ENCODE measurements at regions not wholly inside any gene's neighbourhood (a gene's known extent, or its start where the extent isn't known, plus 50 kb on each side); places are given as distances from the start of the nearest gene placed in this dataset.

GRCh38 chr10:121112136-121112535 is 261.0 kb downstream of the WDR11 start:
- CTCF ChIA-PET: no interaction called here

GRCh38 chr10:121112579-121113384 is 261.6 kb downstream of the WDR11 start:
- no peaks in the 10 kb centered on the region for H3K36me3 ChIP-seq (ENCODE audit: control insufficient read depth in 2 of 2, insufficient read depth in 2 of 2, low read length in 1 of 2)
- DNase-seq (ENCODE audit: low read depth, low spot score) (no peak), FAIRE-seq (no peak), ATAC-seq (no peak)
- intact Hi-C loops (cut with micrococcal nuclease; ENCODE audit: unreplicated experiment) (no loop called here), in situ Hi-C loops (cut with MboI) (no loop called here)
- RAD21 ChIA-PET (ENCODE audit: unreplicated experiment): no interaction called here
- no peaks in the 10 kb centered on the region; the same call in 2 of the 3 replicates for H3K9me3 ChIP-seq (replicated peaks; ENCODE audit: control insufficient read depth, insufficient read depth, low read length)
- no peaks in the 10 kb centered on the region for H4K20me1 ChIP-seq (ENCODE audit: control insufficient read depth, insufficient read depth)
- BruUV-seq (replicated peaks): no TSS peak
- no peak overlapping the region for H3K27ac ChIP-seq (ENCODE audit: control insufficient read depth, insufficient read depth)
- H2AFZ ChIP-seq (ENCODE audit: control insufficient read depth, low read depth, low read length): no peak overlapping the region
- H3K4me2 ChIP-seq (ENCODE audit: control insufficient read depth, insufficient read depth): no peak overlapping the region
- POLR2A ChIA-PET: no interaction called here
- CTCF ChIA-PET: no interaction called here
- no peaks in the 10 kb centered on the region for H3K79me2 ChIP-seq (ENCODE audit: control insufficient read depth, insufficient read depth, low read length)
- no peaks in the 10 kb centered on the region for H3K4me1 ChIP-seq (ENCODE audit: control insufficient read depth, insufficient read depth, low read length)
- SMC1A ChIA-PET (ENCODE audit: uncharacterized antibody, unreplicated experiment): interaction anchor here (1.1 kb wide), 1 partner anchor 16 kb away, joined by 3 read pairs; no protein-coding TSS in a partner anchor
- no peaks in the 10 kb centered on the region for H3K27me3 ChIP-seq (replicated peaks in 1 of 2; ENCODE audit: control insufficient read depth in 2 of 2, insufficient read depth in 2 of 2, low read length in 1 of 2)
- H3K9ac ChIP-seq (ENCODE audit: control insufficient read depth, insufficient read depth, low read length): no peak overlapping the region
- WGBS (ENCODE audit: insufficient coverage, insufficient replicate concordance, low lambda C conversion rate, missing lambda C conversion rate): 10% methylated on average over 10 of the region's 10 CpGs
- no peak overlapping the region for H3K4me3 ChIP-seq
- TF ChIP-seq MEF2B (IDR thresholded peaks at IDR 0.05; ENCODE audit: partially characterized antibody, poor library complexity, severe bottlenecking): no peak
- no peak for TF ChIP-seq ZNF217 (IDR thresholded peaks at IDR 0.05)
- no peak for TF ChIP-seq ZBTB40 (IDR thresholded peaks at IDR 0.05; ENCODE audit: borderline replicate concordance)
- TF ChIP-seq, protein P1, sequence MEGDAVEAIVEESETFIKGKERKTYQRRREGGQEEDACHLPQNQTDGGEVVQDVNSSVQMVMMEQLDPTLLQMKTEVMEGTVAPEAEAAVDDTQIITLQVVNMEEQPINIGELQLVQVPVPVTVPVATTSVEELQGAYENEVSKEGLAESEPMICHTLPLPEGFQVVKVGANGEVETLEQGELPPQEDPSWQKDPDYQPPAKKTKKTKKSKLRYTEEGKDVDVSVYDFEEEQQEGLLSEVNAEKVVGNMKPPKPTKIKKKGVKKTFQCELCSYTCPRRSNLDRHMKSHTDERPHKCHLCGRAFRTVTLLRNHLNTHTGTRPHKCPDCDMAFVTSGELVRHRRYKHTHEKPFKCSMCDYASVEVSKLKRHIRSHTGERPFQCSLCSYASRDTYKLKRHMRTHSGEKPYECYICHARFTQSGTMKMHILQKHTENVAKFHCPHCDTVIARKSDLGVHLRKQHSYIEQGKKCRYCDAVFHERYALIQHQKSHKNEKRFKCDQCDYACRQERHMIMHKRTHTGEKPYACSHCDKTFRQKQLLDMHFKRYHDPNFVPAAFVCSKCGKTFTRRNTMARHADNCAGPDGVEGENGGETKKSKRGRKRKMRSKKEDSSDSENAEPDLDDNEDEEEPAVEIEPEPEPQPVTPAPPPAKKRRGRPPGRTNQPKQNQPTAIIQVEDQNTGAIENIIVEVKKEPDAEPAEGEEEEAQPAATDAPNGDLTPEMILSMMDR (IDR thresholded peaks at IDR 0.05 in 2 of 3, conservative IDR thresholded peaks at IDR 0.05 in 1 of 3; ENCODE audit: control insufficient read depth in 2 of 3, extremely low read depth in 1 of 3, insufficient read depth in 1 of 3, low read depth in 3 of 3, low read length in 3 of 3): no peak
- no peak for TF ChIP-seq RFX5 (IDR thresholded peaks at IDR 0.05; ENCODE audit: low read depth, low read length)
- no peak for TF ChIP-seq CEBPB (IDR thresholded peaks at IDR 0.05; ENCODE audit: borderline replicate concordance in 1 of 2, low read depth in 2 of 2, low read length in 2 of 2)

More at GRCh38 chr10:121112136-121112535, 261.0 kb downstream of the WDR11 start:
- H3K4me3 ChIP-seq: no peak overlapping the region
- H3K4me1 ChIP-seq (ENCODE audit: control insufficient read depth, insufficient read depth, low read length): no peaks in the 10 kb centered on the region
- FAIRE-seq (no peak), ATAC-seq (no peak), DNase-seq (ENCODE audit: low read depth, low spot score) (no peak)
- H4K20me1 ChIP-seq (ENCODE audit: control insufficient read depth, insufficient read depth): no peaks in the 10 kb centered on the region
- no peaks in the 10 kb centered on the region; the same call in 2 of the 3 replicates for H3K9me3 ChIP-seq (replicated peaks; ENCODE audit: control insufficient read depth, insufficient read depth, low read length)
- H3K36me3 ChIP-seq (ENCODE audit: control insufficient read depth in 2 of 2, insufficient read depth in 2 of 2, low read length in 1 of 2): no peaks in the 10 kb centered on the region
- POLR2A ChIA-PET: no interaction called here
- H3K4me2 ChIP-seq (ENCODE audit: control insufficient read depth, insufficient read depth): no peak overlapping the region
- H3K27ac ChIP-seq (ENCODE audit: control insufficient read depth, insufficient read depth): no peak overlapping the region
- TF ChIP-seq CBFB (IDR thresholded peaks at IDR 0.05; ENCODE audit: low read depth) (no peak), SIN3A (IDR thresholded peaks at IDR 0.05; ENCODE audit: low read depth, low read length) (no peak), MYC (IDR thresholded peaks at IDR 0.05; ENCODE audit: insufficient read depth, insufficient read length, insufficient replicate concordance, low read length, severe bottlenecking) (no peak)
- TF ChIP-seq, protein P2, sequence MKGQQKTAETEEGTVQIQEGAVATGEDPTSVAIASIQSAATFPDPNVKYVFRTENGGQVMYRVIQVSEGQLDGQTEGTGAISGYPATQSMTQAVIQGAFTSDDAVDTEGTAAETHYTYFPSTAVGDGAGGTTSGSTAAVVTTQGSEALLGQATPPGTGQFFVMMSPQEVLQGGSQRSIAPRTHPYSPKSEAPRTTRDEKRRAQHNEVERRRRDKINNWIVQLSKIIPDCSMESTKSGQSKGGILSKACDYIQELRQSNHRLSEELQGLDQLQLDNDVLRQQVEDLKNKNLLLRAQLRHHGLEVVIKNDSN (IDR thresholded peaks at IDR 0.05; ENCODE audit: borderline replicate concordance, extremely low read length, insufficient read depth, low read depth, low read length): no peak
- 0% methylated on average over 1 of the region's 1 CpG for WGBS (ENCODE audit: insufficient coverage, insufficient replicate concordance, low lambda C conversion rate, missing lambda C conversion rate)
- SMC1A ChIA-PET (ENCODE audit: uncharacterized antibody, unreplicated experiment): no interaction called here
- intact Hi-C loops (cut with micrococcal nuclease; ENCODE audit: unreplicated experiment) (no loop called here), in situ Hi-C loops (cut with MboI) (no loop called here)
- no TSS peak for BruUV-seq (replicated peaks)
- no peaks in the 10 kb centered on the region for H3K27me3 ChIP-seq (replicated peaks in 1 of 2; ENCODE audit: control insufficient read depth in 2 of 2, insufficient read depth in 2 of 2, low read length in 1 of 2)
- no peak overlapping the region for H3K9ac ChIP-seq (ENCODE audit: control insufficient read depth, insufficient read depth, low read length)
- H2AFZ ChIP-seq (ENCODE audit: control insufficient read depth, low read depth, low read length): no peak overlapping the region
- RAD21 ChIA-PET (ENCODE audit: unreplicated experiment): no interaction called here
- H3K79me2 ChIP-seq (ENCODE audit: control insufficient read depth, insufficient read depth, low read length): no peaks in the 10 kb centered on the region

Measured in GM12878 (cell line).